Activated CD4-positive, alpha-beta T cell treated with anti-CD3 and anti-CD28 coated beads, Interleukin-2, Interleukin-4, amounts not matched to agents 100 ng/mL and 50 ng/mL, durations not matched to agents 16 hours and 8 hours (primary cell): ENCODE measurements at regions not wholly inside any gene's neighbourhood (a gene's known extent, or its start where the extent isn't known, plus 50 kb on each side); places are given as distances from the start of the nearest gene placed in this dataset.
"Not testable (repeated sequence)": the region's sequence is repeated elsewhere in the genome, so short reads cannot be mapped to it uniquely, and the experiment has no call there.

ENCODE experiments used
- DNase-seq: peaks from one replicate; pipeline ENCODE4 v3.0.0-alpha.2; 2020; ENCODE audit warnings: low spot score

DNA sequence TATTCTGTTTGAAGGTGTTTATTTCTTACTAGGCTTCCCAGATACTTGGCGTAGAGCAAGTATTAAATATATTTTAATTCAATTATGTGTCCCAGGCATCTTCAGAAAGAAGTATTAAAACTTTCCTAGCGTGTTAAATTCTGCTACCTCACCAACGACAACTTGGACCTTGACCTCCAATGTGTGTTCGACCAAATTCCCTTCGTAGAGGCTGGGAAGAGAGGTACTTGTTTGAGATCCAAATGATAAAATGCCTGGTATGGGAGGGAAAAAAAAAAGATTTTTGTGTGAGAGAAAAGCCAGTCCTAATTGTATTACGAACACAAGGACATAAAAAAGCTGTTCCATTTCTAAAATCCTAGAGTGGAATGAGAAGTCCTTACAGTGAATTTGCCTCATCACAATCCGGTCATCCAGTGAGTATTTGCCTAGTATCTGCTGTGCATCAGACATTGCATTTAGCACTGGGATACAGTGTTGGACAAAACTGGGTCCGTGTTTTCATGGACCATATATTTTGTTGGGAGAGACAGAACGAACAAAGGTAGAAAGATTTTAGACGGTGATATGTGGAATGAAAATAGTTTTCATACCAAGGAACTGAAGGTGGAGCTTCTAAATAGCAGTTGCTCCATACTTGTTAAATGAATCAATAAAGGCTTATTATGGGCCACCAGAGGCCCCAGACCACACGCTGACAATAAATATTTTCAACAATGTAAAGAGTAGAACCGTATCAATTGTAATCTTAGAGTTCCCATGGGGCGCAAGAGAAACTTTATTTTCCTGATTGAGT lies 103.1 kb downstream of the KIF4B start:
- no peak for DNase-seq

DNA sequence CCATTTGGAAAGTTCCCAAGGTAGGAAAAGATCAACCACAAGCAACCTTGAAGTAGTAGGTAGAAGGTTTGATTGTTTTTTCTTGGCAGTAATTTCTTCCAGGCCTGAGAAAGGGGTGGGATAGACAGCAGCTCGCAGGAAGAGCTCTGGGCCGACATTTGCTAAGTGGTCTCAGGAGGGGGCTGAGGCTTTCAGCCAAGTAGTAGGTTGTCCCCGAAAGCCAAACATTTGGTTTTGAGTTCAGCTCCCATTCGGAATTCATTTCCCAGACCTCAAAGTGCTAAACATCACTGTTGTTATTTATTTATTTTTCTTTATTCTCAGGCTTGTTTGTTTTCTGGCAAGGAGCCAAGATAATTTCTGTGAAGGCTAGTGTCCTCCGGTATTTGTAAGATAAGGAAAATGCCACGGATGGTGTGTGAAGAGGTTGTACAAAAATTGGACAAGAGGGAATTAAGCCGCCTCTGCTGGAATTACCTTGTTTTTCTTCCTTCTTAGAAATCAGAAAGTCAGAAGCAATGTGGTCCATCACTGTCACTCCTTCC lies 112.1 kb downstream of the KIF4B start:
- no peak for DNase-seq

DNA sequence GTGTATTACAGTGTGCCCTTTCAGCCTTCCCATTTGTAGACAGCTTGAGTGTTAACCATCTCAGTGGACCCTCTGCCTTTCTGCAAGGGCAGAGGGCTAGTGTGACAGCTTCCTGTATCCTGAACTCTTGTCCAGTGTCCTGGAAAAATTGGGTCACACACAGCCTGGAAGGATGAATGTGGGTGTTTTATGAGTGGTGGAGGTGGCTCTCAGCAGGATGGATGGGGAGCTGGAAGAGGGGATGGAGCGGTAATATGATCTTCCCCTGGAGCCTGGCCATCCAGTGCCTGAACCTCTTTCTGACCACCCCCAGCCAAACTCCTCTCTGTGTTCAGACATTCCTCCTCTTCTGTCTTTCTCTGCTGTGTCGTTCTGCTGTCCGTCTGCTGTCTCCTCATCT lies 113.0 kb downstream of the KIF4B start:
- no peak for DNase-seq

DNA sequence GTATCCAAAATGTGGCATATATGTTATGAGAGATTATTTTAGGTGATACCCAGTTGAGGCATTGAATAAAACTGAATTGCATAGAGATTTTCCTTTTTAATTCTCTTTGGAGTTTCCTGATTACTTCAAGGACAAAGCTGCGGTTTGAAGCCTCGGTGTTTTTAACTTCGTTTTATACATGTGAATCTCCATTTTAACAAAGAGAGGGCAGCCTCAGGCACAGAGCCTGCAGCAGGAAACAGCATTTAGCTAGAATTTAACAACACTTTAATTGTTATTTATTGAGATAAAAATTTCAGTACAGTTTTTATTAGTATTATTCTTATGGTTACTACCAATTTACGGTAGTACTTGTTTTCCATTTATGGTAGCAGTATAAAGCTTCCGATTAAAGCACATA lies 114.0 kb downstream of the KIF4B start:
- no peak for DNase-seq

DNA sequence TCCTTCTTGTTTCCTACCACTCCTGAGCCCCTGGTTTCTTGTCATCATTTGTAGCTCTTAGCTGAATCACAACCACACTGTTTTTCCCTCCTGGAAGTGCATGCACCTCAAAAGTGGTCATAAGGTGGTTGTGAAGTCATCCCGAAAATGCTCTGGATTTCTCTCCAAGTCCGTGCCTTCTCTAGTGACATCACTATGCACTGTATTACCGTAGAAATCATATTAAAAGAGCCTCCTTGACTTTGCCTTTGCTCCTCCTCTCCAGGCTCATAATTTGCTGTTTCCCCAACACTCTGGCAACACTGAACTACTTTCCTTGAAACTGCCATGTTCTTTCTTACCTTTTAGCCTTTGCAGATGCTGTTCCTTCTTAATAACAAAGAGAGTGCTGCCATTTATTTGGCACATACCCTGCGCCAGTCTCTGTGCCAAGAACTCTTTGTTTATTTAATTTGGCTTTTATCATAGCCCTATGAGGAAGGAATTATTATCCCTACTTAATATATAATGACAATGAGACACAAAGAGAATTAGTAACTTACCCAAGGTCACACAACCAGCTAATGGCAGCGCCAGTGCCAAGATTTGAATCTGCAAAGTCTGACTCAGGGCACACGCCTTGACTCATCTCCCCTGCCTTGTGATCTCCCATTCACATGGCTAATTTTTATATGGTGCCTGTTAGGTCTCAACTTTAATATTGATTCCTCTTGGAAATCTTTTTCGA lies 115.4 kb downstream of the KIF4B start:
- no peak for DNase-seq

DNA sequence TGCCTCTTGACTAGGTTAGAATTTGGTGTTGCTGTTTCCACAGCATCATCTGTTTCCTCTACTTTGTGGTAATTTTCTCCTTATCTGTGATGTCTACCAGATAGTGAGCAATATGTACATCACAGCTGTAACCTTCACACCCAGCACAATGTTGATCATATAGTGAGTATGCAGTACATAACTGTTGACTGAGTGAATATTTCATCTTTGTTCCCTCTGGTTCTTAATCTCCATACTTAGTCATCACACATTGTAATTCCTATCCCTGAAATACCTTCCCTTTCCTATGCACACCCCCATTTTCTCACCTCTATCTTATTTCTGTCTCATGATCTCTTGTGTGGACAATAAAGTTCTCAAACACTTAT lies 115.9 kb downstream of the KIF4B start:
- no peak for DNase-seq

DNA sequence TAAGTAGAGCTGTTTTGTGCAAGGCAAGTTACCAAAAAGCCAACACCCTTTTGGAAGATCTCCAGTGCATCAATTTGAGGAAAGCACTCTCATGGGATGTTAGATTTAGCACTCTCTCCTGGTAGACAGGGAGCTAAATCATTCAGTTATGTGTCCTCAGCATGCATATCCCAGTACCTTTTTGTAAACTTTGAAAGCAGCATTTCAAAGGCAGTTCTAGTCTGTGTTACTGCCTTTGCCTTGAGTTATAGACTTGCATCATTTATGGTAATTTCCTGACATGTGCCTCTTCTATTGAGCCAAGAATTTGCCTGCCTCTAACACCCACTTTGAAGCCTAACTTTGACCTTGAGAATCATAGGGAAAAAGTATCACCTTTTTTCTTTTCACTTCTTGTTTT lies 120.6 kb downstream of the KIF4B start:
- DNase-seq, result no peak

DNA sequence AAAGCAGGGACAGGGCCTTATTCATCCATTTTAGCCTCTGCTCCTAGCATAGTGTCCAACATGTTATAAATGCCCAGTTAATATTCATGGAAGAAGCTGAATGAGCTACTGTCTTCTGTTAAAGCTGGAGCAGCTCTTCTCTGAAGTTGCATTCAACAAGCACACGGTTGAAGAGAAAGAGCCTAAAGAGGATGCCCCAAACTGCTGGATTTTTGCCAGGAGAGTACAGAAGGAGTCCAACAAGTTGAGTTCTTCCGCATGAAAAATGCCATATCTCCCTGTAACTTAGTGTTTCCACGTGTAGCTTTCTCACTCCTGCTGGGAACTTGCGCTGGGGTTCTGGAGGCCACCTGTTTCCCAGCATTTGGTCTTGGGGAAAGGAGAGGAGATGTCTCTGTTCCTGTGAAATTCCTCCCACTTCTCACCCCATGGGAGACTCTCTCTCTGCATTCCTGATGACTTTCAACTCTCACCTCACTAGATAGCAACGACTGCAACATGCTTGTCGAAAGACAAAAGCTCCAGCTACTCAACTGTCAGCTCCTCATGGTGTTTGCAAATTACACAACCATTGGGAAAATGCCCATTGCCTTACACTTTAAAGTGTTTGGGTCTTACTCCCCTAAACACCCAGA lies 122.8 kb downstream of the KIF4B start:
- DNase-seq, result no peak

DNA sequence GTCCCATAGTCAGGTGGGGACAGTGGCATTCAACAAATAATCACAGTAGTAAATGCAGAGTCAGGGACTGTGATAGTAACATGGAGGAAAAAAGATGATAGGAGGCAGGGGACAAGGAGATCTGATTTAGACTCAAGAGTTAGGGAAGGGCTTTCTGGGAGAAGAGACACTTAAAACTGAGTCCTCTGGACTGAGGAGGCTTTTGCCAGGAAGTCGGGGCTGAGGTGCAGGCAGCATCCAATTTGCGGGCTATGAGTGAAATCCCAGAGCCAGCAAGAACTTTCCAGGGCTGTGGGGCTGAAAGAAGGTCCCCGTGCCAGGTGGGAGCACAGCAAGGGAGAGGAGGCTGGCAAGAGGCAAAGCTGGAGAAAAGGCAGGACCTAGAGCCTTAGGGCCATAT lies 124.1 kb downstream of the KIF4B start:
- no peak for DNase-seq

DNA sequence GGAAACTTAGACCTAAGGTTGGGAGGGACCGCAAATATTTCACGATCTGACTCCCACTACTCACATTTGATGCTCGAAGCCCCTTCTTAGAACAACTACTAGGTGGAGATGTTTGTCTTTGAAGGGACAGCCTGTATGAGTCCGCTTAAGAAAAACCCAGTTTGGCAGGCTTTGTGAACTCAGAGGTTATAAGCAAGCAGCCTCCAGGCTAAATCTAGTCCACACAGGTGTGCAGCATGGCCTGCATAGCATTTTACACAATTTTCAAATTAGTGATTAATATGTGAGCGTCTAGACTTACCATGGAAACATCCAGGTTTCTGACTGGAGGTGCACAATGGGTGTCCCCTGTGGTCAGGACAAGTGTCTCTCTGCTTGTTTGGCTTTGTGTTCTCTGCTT lies 127.1 kb downstream of the KIF4B start:
- DNase-seq, result no peak

DNA sequence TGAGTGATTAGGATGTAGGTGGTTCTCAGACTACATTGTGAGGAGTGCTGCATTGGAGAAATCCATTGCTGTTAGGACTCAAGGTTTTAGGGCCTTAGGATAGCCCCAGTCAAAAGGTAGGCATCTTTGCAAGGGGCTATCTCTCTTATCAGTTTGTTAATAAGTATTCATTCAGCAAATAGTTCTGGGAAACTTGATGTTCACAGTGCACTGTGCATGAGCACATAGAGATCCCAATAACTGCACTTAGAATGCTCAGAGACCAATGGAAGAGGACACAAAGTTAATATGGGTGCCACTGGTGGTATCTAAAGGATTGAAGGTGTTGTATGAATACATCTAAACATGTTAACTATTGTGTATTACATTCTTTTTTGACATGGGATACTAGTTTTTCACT lies 131.4 kb downstream of the KIF4B start:
- no peak for DNase-seq

DNA sequence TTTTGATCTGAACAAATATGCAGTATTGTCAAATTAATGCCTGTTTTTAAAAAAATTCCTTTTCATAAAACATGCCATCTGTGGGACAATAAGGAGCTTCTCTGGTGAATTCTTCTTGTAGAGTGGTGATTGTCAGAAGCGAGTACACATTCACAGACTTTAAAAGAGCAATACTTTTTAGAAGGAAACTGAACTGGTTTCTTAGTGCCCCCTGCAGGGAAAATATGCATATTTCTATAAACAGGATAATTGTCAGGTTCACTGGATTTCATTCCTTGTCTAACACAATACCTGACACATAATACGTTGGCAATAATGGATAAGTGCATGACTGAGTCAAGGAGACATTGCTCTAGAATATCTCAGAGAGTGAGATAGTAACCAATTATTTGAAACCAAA lies 133.7 kb downstream of the KIF4B start:
- no peak for DNase-seq

DNA sequence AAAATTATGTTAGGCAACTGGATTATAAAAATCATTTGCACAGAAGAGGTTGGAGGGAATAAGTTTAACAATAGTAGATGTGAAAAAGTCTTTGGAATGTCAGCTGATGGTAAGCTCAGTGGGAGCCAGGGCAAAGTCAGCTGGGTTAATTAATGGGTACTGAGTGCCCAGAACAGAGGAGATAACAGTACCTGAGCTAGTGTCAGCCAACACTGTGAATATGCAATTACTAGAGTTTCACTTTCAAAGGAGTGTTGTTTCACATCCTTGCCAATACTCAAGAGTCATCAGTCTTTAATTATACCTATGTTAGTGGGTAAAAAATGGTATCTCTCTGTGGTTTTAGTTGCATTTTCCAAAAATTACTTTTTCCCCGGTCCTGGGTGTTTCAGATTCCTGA lies 135.1 kb downstream of the KIF4B start:
- DNase-seq, result no peak

DNA sequence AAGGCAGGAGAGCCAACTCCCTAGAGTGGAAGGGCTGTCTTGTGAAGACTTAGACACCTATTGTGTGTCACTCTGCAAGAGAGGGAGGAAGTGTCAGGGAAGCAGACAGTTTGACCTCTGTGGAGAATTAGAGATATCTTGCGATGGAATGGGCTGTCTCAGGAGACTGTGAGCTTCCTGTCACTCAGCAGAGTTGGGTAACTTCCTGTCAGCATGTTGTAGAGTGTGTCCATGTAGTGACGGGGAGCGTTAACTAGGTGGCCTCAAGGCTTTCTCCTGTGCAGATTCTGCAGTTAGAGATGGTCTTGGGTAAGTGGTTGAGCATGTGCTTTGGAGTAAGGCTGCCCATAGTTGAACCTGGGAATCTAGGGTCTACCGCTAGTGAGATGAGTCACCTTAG lies 136.5 kb downstream of the KIF4B start:
- peak; percentile 9 for DNase-seq

DNA sequence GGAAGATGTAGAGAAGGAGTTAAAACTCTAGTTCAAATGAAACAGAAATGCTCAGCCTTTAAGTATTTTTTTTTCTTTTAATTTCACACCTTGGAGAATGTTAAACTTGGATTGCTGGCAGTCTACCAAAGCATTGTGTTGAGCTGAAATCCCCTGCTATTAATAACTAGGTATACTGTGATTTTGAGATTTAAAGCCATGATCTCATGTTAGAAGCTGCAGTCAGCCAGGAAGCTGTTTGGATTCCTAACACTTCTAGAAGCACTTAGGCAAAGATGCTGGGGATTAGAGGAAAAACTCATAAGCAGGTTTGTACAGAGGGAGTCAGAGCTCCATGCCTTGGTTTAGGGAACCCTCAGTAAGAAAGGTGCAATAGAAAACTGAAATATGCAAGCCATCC lies 141.4 kb downstream of the KIF4B start:
- no peak for DNase-seq

DNA sequence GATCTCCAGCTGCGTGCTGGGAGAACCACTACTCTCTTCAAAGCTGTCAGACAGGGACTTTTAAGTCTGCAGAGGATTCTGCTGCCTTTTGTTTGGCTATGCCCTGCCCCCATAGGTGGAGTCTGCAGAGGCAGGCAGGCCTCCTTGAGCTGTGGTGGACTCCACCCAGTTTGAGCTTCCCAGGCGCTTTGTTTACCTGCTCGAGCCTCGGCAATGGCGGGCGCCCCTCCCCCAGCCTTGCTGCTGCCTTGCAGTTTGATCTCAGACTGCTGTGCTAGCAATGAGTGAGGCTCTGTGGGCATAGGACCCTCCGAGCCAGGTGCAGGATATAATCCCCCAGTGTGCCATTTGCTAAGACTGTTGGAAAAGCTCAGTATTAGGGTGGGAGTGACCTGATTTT lies 149.5 kb downstream of the KIF4B start:
- not testable (repeated sequence) for DNase-seq

DNA sequence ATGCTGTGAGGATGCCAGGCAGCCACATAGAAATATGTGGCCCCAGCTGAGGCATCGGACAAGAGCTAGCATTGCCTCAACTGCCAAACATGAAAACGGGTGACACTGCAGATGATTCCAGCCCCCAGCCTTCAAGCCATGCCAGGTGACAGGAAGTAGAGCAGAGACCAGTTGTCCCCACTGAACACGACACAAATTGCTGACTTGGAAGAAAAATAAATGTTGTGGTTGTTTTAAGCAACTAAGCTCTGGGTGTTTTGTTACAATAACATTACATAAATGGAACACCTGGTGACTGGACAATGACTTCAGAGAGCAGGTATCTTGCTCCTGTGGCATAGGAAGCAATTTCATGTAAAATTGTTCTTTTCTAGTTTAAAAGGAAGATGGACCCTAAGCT lies 154.2 kb downstream of the KIF4B start:
- no peak for DNase-seq

DNA sequence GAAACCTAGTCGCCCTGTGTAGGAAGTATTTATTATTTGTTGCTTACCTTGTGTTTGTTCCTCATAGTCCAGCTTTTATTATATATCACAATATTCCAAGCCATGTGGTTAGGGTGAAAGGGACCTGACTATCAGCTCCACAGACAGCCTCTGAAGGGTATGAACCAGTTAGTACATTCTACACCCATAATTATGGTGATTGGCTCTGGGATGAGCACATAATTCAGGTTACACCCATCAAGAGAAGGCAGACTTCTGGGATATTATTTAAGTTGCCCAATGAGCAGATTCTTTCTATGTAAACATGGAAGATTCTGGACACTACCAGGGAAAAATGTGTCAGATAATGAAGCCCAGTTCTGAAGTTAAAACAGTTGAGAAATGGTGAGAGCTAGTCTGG lies 168.0 kb downstream of the KIF4B start:
- no peak for DNase-seq

DNA sequence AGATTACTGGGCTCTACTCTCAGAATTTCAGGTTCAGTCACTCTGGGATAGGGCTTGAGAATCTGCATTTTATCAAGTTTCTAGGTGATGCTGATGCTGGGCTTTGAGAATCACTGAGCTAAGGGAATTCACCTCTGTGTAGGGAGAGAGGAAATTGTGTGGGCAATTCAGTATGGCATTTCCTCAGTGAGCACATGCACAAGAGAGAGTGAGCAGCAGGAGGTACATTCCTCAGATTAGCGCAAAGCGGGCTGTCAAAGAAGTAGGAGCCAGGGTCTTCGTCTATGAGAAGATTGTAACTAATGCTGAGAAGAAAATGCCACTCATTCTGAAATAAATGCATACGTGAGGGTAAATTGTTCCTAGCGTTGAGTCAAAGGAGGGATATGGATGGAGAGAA lies 175.9 kb downstream of the KIF4B start:
- DNase-seq, result no peak

DNA sequence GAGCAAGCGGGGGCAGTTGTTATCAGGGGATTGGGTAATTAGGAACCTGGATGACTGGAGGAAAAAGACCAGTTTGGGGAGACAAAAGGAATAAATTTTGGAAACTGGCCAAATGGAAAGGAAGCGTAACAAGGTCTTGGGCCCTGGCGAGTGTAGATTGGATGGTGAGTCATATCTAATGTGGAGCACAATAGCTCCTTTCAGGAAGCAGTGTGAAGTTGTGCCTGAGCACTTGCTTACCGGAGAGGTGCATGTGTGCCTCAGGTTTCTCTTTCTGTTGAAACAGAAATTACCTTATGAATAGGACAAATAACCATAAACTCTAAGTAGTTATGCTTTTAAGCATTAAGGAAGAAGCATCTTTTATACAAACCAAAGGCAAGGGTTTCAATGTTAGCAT lies 176.4 kb downstream of the KIF4B start:
- no peak for DNase-seq

DNA sequence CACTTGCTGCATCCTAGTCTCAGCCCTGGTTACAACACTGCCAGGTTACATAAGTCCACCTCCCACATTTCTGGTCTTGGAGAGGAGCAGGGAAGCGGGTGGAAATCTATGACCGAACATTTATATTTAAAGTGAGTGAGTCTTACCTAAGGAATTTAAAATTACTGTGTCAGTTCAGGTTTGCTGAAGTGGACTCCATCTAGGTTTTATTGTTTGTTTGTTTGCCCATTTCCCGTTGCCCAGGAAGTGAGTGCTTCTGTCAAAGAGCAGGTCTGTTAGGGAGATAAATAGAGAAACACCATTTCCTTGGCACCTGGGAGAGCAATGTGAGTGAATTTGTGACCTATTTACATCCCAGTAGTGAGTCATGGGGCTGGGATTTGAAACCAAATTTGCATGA lies 179.5 kb downstream of the KIF4B start:
- no peak for DNase-seq

DNA sequence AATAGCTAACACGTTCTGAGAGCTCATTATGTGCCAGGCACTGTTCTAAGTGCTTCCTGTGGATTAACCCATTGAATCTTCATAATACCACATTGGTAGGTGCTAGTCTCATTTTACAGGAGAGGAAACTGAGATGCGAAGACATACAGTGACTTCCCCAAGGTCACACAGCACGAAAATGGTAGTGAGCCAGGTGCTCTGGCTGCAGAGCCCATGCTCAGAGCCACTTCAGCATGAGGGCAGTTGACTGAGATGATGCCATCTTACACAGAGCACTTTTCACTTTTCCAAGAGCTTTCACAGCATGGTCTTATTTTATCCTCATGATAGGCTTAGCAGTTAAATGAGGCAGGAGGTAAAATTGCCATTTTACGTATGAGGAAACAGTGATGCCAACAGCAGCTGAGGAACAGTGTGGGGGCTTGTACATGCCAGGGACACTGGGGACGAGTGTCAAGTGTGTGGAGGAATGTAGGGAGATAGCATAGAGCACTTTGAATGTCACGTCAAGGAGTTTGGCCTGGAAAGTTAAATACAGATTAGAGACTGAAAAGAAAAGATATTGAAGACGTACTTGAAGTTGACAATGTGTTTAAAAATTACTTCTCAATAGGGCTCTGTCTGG lies 180.0 kb downstream of the KIF4B start:
- no peak for DNase-seq

DNA sequence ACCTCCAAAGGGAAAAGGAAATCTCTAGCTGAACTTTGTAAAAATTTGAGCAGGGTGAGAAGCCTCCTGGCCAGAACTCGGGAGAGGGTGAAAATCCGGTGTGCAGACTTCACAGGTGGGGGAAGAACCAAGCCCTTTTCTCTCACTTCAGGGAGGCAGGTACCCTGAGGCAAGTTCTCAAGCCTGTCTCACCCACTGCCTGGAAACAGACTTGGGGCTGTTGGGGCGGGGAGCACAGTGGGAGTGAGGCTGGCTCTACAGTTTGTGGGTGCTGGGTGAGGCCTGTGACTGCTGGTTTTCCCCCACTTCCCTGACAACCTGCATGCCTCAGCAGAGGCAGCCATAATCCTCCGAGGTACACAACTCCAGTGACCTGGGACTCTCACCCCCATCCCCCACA lies 187.1 kb downstream of the KIF4B start:
- DNase-seq, result no peak
